HG02973 (cell line): ENCODE measurements at regions not wholly inside any gene's neighbourhood (a gene's known extent, or its start where the extent isn't known, plus 50 kb on each side); places are given as distances from the start of the nearest gene placed in this dataset.

ENCODE experiments used
- ATAC-seq: cut with Tn5 transposase; IDR thresholded peaks from one replicate; pipeline ENCODE4 v1.9.1; 2021; ENCODE audit warnings: moderate library complexity; ENCODE audit not compliant: unreplicated experiment

DNA sequence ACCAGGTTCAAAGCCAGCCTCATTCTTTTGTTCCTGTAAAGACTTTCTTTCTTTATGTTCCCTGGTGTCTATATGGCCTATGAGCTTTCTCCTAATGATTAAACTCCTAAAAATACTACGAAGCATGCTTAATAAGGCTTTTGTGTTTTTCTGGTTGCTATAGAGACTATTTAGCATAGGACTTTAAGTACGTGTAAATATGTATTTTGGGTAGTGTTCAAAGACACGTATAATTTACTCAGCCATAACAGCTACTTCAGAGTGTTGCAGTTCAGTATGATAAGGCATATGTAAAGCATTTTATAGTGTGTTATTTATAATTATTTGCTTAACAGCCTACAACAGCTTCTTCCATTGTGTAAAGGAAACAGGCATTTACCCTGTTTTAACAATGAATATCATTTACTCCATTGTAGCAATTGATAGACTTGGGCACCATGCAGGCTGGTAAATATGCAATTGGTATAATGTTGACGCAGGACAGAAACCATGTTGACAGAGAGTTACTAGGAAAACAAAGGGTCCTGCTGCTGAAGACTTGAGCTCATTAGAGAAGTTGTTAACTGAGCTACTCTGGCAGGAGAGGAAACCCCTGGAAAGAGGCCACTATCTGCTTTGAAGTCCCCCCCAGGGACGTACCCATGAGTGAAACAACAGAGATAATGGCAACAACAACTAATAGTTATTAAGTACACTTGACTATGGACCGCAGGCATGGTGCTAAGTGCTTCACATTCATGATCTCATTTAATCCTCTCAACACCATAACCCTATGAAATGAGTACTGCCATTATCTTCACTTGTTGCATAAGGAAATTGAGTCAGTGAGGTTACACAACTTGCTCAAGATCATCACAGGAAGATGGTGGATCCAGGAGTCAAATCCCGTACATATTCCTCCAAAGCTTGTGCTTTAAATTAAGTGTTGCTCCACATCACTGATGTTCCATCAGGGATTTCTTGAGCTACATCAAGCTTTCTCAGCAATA is 342.2 kb upstream of the DYNLRB2 start:
- no peak for ATAC-seq

DNA sequence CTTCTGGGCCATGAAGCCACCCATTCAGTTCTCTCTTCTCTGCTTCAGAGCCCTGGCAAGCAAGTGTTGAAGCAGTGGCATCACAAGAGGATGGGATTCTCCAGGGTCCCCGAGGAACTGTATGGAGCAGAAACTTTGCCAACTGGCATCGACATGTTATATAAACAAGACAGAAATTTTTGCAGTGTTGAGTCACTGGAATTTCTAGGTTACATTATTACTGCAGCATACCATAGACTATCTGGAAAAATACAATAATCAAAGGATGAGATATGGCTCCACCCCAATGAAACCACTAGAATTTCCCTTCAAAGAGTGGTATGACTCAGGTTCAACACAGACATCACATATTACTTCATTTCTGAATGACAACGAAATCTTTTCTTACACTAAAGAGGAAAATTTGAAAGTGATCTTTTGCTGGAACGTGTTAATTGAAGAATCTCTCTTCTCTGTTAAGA is 343.0 kb upstream of the DYNLRB2 start:
- ATAC-seq, result no peak

- no peak for ATAC-seq
Observed at GRCh38 chr16:80191928-80192327, 348.9 kb upstream of the DYNLRB2 start.

- no peak for ATAC-seq
Observed at GRCh38 chr16:80189476-80190175, 351.2 kb upstream of the DYNLRB2 start.

GRCh38 chr16:80176114-80176513 is 364.7 kb upstream of the DYNLRB2 start:
- ATAC-seq, result no peak

- no peak for ATAC-seq
Observed at GRCh38 chr16:80175011-80175410, 365.8 kb upstream of the DYNLRB2 start.

DNA sequence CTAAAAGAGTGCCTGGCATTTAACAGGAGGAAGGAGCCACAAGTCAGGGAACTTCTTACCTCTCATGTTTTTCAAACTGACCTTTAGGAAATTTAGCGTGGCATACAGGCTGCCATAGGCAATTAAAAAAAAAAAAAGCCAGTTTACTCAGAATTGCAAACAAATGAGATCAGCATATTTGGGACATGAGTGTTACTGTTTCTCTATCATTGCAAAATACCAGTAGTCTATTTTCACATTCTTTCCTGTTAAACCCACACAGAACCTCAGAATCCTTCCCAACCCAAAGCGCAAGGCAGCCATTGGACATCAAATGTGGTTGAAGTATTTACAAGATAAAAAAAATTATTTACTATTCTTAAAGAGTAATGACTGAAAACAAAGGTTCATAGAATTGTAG is 366.4 kb upstream of the DYNLRB2 start:
- ATAC-seq, result no peak

DNA sequence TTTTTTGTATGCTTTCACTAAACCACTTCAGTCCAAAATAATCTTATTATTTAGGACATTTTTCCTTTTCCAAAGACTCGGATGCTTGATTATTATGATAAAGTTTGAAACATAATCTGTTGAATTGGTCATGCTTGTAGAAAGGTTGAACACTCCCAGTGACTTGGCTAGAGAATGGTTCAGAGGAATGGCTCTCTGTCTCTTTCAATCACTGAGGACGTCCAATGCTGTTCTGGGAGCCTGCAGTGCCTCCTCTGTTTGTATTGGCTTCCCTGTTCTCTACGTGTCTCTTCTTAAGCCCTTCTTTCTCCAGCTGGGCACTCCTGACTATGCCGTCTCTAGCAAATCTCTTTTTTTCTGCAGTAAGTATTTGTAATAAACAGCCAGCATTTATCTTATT is 369.0 kb upstream of the DYNLRB2 start:
- no peak for ATAC-seq

GRCh38 chr16:80171199-80171598 is 369.6 kb upstream of the DYNLRB2 start:
- no peak for ATAC-seq

- no peak for ATAC-seq
Observed at GRCh38 chr16:80167657-80168390, 373.0 kb upstream of the DYNLRB2 start.

DNA sequence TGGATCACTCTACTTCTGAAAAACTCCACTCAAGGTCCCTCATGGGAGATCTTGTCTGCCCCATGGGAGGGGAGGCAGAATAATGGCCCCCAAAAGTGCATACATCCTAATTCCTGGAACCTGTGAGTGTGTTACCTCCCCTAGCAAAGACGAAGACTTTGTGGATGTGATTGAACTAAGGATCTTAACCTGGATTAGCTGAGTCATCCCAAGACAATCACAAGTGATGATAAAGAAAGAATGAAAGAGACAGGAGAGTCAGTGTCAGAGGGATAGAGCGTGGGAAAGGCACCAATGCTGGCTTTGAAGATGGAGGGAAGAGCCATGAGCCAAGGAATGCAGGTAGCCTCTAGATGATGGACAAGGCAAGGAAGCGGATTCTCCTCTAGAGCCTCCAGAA is 374.7 kb upstream of the DYNLRB2 start:
- no peak for ATAC-seq

DNA sequence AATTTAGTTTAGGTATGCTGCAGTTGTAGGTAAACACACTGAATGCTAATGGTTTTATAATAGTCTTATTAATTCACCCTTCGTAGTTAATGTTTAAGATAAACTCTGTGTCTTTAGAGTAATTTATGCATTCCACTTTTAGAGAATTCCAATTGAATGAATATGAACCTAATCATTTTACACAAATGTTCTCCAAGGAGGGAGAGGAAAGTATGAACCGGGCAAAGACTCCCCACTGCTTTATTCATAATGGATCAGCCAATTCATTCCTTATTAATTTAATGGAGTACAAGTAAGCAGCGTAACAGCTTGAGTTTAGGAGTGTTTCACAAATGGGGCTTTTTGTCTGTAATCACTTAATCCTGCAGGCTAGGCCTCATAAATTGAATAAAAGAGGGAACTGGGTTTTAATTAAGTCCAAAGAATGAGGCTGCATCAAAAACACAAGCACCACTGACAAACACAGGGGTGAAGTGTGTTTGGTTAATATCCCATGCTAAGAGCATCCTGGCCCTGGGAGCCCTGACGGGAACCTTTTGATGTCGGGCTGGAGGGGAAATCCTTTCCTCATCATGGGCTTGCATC is 375.7 kb upstream of the DYNLRB2 start:
- no peak for ATAC-seq

- ATAC-seq, result no peak
Observed at GRCh38 chr16:80163339-80163738, 377.5 kb upstream of the DYNLRB2 start.

DNA sequence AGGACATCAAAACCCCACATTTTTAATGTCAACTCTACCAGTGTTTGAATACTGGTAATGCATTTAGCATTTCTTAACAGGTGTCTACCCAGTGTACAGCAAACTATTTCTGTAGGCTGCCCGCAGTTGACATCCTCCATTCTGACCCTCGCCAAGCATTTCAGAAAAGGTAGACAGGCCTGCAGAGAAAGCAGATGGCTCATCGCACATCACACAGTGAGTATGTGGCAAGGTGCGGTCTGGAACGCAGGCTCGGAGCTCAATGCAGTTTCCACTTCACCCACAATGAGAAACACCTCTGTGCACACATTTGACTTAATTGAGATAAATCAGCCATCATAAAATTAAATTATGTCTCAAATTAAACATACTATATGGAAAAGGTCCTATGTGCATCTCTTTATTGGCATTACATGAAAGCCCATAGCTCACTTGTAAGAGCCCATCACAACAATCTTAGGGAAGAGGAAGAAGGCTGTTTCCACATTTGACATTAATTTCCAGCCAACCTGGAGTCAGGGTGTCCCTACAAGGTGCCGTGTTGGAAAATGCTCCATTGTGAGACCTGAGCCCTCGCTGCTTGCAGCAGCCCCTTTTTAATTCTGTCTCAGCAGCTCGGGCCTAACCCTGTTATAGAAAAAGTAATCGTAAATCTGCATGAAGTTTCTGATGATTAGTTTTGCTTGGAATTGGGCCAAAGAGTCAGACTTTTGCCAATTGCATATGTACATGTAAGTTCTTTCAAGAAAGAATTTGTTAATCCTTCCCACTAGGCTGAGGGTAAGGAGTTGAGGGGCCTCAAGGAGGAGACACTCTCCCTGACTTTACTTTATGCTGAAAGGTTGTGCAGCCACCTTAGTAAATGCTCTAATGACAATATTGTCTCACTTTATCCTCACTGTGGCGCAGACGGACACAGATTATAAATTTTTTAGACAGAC is 378.7 kb upstream of the DYNLRB2 start:
- ATAC-seq, result no peak

DNA sequence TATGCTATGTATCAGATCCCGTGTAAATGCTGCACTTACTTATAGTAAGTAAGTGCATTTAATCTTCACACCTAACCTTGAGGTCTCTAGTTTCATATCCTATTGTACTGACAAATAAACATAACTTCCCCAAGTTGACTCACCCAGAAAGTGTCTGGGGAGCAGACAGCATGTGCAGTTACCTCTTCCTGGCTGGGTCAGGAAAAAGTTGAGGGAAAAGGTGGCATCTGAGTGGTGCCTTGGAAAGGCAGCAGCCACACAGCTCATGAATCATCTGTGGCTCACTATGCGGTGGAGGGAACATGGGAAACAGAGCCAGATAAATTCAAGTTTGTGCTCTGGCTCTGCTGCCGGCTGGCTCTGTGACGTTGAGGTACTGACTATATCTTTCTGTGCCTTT is 382.0 kb upstream of the DYNLRB2 start:
- no peak for ATAC-seq

DNA sequence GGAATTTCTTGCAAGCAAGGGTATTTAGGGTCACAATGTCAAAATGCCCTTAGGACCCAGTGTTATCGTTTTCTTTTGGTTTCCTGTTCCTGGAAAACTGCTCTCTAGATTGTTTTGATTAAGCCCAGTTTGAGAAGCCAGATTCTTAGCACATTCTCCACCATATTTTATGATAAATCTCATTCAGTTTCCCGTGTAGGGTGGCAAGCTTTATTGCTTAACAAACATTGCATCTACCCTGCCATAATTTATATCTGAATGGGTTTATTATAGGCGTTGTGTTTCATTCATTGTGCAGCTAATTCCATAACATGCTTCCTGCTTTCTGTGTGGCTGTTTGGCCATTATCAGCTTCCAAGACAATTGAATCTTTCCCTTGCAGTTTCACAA is 389.1 kb upstream of the DYNLRB2 start:
- ATAC-seq, result no peak

DNA sequence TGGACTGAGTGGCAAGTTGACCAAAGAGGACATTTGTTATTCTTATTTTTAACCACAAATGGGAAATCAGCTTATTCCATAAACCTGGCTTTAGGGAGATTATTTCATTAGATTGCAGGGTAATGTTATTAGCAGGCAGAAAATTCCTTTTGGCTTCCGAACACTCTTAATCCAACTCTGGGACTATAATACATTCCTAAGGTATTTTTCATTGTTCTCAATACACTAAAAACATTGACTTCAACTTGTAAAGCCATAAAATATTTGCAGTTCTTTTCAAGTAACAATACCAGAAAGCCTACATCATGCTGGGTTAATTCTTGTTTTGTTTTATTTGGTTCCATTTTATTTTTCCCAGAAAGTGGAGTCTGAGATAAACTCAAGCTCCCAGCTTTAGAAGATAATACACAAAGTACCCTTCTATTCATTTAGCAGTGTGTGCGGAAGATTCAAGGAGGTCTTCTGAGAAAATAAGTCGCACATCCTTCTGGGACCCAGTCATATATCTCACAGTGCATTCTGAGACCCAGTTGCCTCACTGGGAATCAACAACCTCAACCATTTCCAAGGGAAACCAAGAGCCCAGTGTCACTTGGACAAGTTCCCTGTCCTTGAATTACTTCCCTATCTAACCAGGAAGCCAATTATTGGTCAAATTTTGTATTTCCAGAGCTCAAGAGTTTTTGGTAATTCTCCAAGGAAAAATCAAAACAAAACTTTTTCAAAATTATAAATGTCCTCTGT is 389.6 kb upstream of the DYNLRB2 start:
- no peak for ATAC-seq

DNA sequence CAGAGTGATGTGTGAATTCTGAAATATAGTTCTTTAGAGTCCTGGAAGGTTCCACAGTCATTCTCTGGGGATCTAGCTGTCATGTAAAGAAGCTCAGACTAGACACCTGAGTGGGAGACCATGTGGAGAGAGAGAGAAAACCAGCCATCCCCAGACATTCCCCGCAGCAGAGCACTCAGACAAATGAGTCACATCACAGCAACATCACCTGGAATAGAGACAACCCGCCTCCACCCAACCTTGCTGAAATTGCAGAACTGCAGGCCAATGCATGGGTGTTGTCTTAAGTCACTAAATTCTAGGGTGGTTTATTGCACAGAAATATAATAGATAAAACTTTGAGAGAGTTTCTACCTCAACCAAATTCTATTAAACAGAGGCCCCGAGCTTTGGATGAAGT is 392.0 kb upstream of the DYNLRB2 start:
- ATAC-seq, result no peak

DNA sequence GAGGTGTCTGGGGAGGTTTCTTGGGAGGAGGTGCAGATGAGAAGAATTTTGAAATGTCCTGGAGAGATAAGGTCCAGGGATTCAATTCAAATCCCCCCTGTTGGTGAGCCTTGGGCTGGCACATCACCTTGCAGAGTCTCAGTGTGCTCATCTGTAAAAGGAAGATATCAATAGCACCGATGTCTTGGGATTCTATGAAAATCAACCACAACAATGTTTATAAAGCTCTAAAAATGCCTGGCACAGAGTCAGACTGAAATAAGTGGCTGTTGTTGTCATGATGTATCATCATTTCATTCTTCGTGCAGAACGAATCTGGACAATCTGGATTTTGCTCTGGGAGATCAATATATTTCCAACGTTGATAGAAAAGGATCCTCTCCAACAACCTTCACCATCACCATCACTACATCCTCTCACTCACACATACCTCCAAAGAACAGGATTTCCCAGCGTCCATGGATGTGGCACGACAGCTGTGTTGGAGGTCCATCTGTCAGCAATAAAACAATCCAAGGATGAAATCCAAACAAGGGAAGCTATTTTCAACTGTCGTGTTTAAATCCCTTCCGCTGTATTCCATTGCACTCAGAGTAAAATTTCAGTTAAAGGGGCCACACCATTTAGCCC is 393.7 kb upstream of the DYNLRB2 start:
- no peak for ATAC-seq
